HG02884 (cell line): ENCODE measurements at regions not wholly inside any gene's neighbourhood (a gene's known extent, or its start where the extent isn't known, plus 50 kb on each side); places are given as distances from the start of the nearest gene placed in this dataset.
"Not testable (repeated sequence)": the region's sequence is repeated elsewhere in the genome, so short reads cannot be mapped to it uniquely, and the experiment has no call there.

Experiments used
- ATAC-seq: cut with Tn5 transposase; IDR thresholded peaks from one replicate; pipeline ENCODE4 v1.9.1; 2021; ENCODE audit warnings: mild to moderate bottlenecking, moderate library complexity; ENCODE audit not compliant: unreplicated experiment

- not testable (repeated sequence) for ATAC-seq
Observed at GRCh38 chr3:148525621-148526020, 172.1 kb upstream of the AGTR1 start.

GRCh38 chr3:148528024-148528423, 169.7 kb upstream of the AGTR1 start:
- no peak for ATAC-seq

DNA sequence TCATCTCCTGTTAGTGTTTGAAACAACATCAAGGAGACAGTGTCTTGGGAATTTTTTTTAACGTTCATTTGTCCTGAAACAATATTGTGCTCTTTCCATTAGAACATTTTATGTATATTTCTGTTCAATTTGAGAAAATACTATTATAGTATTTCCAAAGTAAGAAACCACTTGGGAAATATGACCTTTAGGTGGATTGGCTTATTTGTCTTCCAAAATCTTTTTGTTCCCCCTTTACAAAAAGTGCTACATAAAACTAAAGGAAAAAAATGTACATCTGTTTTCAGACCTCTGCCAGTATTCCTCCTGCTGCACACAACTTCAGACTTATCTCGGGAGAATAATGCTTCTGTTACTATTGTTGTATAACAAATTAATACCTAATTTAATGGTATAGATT, 165.9 kb upstream of the AGTR1 start:
- ATAC-seq, result no peak

GRCh38 chr3:148532326-148532725, 165.4 kb upstream of the AGTR1 start:
- ATAC-seq, result no peak

DNA sequence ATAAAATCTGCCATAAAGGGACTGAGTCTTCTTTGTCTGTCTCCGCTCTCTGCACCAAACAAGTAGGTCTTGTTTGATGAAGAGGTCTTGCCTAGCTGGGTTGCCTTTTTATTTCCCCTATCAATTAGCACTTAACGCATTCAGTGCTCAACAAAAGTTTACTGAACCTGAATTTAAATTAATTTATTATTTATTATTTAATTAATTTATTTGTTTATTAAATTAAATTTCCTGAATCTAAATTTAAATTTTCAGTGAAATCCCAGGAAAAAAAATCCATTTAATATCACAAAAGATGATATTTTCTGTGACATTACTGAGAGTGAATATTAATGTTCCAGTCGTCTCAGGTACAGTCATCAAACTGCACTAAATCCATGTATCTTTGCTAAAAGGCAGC, 164.9 kb upstream of the AGTR1 start:
- no peak for ATAC-seq

DNA sequence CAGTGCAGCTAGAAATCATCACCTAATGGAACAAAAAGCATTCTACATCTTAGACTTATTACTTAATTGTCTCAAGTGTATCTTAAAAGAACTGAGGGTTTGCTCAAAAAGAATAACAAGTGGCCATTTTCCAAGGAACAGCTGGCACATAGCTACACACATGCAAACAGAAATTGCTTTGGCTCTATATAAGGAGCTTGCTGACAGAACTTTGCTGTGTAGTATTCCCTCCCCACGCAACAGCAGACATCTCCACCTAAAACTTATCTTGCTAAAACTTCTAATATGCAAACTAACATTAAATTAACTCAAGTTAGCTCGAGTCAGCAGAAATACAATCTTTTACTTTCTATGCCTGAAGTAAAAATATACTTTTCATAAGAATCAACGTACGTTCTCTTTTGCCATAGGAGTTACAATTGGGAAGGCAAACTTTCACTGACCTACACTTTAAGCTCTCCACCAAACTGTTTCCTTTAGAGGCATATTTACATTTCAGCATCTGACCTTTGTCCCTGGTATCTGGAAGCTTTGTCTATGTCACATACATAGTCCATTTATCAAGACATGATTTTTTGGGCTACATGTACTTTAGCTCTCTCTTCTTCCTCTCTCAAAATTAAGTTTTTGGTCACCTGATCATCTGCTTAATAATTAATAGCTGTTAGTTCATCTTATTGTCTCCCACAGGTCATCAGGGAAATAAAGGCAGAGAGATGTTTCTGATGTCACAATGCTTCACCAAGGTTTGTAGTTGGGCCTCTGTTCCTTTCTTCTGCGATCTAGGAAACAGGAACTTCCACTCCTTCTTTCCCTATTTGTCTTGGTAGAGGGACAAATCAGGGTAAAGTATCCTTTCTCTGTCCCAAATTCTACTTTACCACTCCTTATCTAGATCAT, 163.4 kb upstream of the AGTR1 start:
- ATAC-seq, result no peak

DNA sequence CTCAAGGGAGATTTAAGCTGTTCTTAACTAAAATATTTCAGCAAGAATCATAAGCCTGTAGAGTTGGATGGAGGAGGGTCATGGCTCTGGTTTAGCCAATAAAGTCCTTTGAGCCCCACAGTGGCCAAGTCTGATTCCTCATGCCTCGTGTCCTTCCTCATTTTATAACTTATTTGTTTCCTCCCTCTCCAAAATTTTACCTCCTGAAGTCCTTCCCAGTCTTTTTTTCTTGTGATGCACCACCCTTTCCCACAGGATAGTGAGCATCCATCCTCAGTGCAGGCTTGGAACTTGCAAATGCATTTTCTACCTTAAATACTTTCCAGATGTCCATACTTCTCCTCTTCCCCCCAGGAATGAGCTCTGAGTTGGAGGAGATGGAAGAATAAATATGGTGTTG, 162.7 kb upstream of the AGTR1 start:
- ATAC-seq, result no peak

DNA sequence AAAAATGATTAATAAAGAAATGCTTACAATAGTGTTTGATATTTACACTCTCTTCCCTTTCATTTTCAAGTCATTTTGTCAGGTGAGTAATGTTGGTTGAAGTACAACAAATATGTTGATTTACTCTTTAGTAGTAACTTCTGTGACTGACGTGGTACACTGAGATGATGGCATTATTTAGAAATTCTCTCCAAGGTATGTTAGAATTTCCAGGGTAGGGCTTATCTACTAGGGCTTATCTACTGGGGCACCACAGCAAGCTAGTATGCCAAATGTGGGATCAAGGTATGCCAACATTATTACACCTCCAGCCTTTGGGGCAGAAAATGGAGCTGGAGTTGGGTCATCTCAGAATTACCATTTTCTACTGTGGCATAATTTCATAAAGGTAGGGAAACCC, 157.4 kb upstream of the AGTR1 start:
- no peak for ATAC-seq

DNA sequence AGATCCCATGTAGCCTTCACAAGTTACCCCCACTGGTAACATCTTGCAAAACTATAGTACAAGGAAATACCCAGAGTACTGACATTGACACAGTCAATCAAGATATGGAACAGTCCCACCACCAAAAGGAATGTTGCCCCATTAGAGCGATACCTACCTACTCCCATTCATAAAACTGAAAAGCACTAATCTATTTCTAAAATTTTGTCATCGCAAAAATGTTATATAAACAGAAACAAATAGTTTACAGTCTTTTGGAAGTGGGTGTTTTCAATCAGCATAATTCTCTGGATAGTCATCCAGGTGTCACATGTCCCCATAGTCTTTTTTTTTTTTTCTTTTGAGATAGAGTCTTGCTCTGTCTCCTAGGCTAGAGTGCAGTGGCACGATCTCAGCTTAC, 156.9 kb upstream of the AGTR1 start:
- no peak for ATAC-seq

DNA sequence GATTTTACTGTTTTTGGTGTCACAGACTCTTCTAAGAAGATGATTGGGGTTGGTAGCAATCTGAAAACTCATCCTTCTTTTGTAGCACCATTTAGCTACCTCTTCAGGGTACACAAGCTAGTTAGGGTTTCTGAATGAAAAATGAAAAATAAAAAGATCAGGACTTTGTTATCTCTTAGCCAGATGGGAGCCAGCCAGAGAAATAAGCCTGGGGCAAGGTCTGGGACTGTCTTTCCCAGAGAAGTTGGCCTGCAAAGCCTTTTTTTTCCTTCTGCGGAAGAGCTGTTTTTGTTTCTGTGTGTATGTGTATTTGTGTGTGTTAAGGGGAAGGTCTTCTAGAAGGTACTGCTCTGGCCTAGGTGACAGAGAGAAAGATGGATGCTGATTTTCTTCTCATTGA, 150.7 kb upstream of the AGTR1 start:
- no peak for ATAC-seq

DNA sequence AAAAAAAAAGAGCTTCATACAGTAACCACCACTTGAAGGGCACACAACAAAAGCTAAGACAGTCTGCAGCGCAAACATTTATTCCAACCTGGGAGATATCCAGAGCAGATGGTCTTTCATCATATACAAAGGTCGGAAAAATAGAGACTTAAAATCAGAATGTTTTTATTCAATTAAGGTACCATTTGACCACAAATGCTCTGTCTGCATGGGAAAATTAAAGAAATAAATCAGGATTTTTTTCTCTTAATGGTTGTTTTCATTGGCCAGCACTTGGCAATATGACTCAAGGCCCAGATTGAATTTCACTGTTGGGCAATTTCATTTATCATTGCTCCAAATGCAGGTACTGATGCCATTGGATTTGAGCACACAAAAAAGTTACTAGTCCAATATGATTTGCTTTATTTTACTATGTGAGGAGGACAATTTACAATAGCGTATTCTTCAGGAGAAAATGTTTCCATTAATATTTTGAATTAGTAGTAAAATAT, 145.9 kb upstream of the AGTR1 start:
- no peak for ATAC-seq

GRCh38 chr3:148554367-148554766, 143.3 kb upstream of the AGTR1 start:
- no peak for ATAC-seq

DNA sequence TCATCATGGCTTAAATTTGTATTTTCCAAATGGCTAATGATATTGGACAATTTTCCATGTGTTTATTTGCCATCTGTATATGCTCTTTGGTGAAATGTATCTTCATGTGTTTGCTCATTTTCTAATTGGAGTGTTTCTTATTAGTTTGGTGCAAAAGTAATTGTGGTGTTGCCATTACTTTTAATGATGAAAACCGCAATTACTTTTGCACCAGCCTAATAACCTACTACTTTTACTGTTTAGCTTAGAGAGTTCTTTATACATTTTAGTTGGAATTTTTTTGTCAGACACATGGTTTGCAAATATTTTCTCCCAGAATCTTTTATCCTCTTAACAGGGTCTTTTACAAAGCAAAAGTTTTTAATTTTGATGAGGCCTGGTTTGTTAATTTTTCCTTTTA, 141.0 kb upstream of the AGTR1 start:
- no peak for ATAC-seq

DNA sequence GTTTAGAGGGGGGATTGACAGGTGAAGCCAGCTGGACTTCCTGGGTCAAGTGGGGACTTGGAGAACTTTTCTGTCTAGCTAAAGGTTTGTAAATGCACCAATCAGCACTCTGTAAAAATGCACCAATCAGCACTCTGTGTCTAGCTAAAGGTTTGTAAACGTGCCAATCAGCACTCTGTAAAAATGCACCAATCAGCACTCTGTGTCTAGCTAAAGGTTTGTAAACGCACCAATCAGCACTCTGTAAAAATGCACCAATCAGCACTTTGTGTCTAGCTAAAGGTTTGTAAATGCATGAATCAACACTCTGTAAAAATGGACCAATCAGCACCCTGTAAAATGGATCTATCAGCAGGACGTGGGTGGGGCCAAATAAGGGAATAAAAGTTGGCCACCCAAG, 120.1 kb upstream of the AGTR1 start:
- not testable (repeated sequence) for ATAC-seq

DNA sequence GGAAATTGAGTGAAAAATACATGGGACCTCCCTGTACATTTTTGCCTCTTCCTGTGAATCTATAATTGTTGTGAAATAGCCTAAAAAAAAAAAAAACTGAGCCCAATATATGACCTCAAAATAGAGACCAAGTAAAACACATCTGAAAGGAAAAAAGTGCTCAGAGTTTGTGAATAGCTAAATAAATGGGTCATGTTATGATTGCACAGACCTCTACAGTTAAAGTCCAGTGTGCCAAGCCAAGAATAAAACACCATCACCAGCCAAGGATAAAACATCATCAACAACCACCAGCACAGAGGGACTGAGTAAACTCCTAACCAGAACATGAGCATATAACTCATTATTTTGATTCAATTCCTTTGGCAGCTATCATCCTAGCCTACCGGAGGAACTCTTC, 115.6 kb upstream of the AGTR1 start:
- ATAC-seq, result no peak

DNA sequence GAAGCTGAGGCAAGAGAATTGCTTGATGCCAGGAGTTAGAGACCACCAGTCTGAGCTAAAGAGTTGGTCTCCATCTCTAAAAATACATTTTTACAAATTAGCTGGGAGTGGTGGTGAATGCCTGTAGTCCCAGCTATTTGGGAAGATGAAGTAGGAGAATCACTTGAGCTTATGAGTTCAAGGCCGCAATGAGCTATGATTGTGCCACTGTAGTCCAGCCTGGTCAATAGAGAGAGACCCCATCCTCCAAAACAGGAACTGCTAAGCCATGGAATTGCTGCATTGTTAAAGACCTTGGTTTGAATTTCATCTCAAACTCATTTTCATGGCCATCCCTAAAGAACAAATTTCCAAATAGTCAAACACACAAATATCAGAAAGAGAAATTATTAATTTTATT, 113.9 kb upstream of the AGTR1 start:
- ATAC-seq, result no peak

DNA sequence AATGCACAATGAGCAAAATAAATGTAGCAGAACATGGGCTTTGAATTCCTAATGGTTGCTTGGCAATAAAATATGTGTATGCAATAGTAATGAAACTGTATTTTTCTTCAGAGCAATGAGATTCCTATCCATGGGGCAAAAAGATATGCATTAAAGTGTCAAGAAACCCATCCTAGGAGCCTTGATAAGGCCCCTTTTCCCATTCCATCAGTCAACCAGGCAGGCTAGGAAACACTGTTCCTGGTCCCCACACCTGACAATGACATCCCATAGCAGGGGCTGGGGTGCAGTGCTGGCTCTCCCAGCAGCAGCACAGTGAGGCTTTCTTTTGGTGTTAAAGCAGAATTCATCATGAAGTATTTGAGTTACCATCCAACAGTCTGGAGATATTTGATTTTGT, 113.3 kb upstream of the AGTR1 start:
- ATAC-seq, result no peak

- ATAC-seq, result no peak
Observed at GRCh38 chr3:148585671-148586379, 111.9 kb upstream of the AGTR1 start.

GRCh38 chr3:148588291-148588690, 109.4 kb upstream of the AGTR1 start:
- no peak for ATAC-seq

DNA sequence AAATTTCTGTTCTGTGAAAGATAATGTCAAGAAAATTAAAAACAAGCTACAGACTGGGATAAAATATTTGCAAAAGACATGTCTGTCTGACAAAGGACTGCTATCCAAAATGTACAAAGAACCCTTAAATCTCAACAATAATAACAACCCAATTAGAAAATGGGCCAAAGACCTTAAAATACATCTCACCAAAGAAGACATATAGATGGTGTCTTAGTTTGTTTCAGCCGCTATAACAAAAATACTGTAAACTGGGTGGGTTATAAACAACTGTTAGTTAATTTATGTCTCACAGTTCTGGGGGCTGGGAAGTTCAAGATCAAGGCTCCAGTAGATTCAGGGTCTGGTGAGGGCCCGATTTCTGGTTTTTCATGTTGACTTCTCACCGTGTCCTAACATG, 106.2 kb upstream of the AGTR1 start:
- no peak for ATAC-seq

GRCh38 chr3:148598619-148599018, 99.1 kb upstream of the AGTR1 start:
- no peak for ATAC-seq

GRCh38 chr3:148599481-148599880, 98.2 kb upstream of the AGTR1 start:
- no peak for ATAC-seq
